ENCODE measurements at regions not wholly inside any gene's neighbourhood (a gene's known extent, or its start where the extent isn't known, plus 50 kb on each side); places are given as distances from the start of the nearest gene placed in this dataset.

GRCh38 chr7:115106316-115106715, 184.4 kb downstream of the MDFIC start:
- TF ChIP-seq CTCF (IDR thresholded peaks at IDR 0.05) (no peak), POLR2A (IDR thresholded peaks at IDR 0.05) (no peak)
